ENCODE measurements at regions not wholly inside any gene's neighbourhood (a gene's known extent, or its start where the extent isn't known, plus 50 kb on each side); places are given as distances from the start of the nearest gene placed in this dataset.
"Not testable (repeated sequence)": the region's sequence is repeated elsewhere in the genome, so short reads cannot be mapped to it uniquely, and the experiment has no call there.

GRCh38 chr1:30151119-30151518, 572.3 kb downstream of the MATN1 start:
- DNase-seq (ENCODE audit: low spot score) = no peak

GRCh38 chr1:30149226-30149625, 574.2 kb downstream of the MATN1 start:
- no peak for DNase-seq (ENCODE audit: low spot score)

- DNase-seq (ENCODE audit: low spot score) = no peak
Observed at GRCh38 chr1:30148676-30149075, 574.7 kb downstream of the MATN1 start.

GRCh38 chr1:30147188-30147587, 576.2 kb downstream of the MATN1 start:
- no peak for DNase-seq (ENCODE audit: low spot score)

GRCh38 chr1:30146448-30146847, 576.9 kb downstream of the MATN1 start:
- no peak for DNase-seq (ENCODE audit: low spot score)

GRCh38 chr1:30145723-30146303, 577.6 kb downstream of the MATN1 start:
- DNase-seq (ENCODE audit: low spot score) = no peak

- no peak for DNase-seq (ENCODE audit: low spot score)
Observed at GRCh38 chr1:30144831-30145230, 578.6 kb downstream of the MATN1 start.

GRCh38 chr1:30143517-30143916, 579.9 kb downstream of the MATN1 start:
- DNase-seq (ENCODE audit: low spot score) = no peak

GRCh38 chr1:30140566-30140965, 582.8 kb downstream of the MATN1 start:
- DNase-seq (ENCODE audit: low spot score) = no peak

GRCh38 chr1:30138891-30139290, 584.5 kb downstream of the MATN1 start:
- no peak for DNase-seq (ENCODE audit: low spot score)

GRCh38 chr1:30137001-30137400, 586.4 kb downstream of the MATN1 start:
- no peak for DNase-seq (ENCODE audit: low spot score)

GRCh38 chr1:30135698-30136097, 587.7 kb downstream of the MATN1 start:
- no peak for DNase-seq (ENCODE audit: low spot score)

GRCh38 chr1:30134466-30135217, 588.7 kb downstream of the MATN1 start:
- DNase-seq (ENCODE audit: low spot score) = no peak

- DNase-seq (ENCODE audit: low spot score) = no peak
Observed at GRCh38 chr1:30133414-30134055, 589.9 kb downstream of the MATN1 start.

- no peak for DNase-seq (ENCODE audit: low spot score)
Observed at GRCh38 chr1:30132602-30133286, 590.6 kb downstream of the MATN1 start.

- DNase-seq (ENCODE audit: low spot score) = not testable (repeated sequence)
Observed at GRCh38 chr1:30130566-30130965, 592.8 kb downstream of the MATN1 start.

GRCh38 chr1:30130099-30130498, 593.3 kb downstream of the MATN1 start:
- DNase-seq (ENCODE audit: low spot score) = no peak

GRCh38 chr1:30129421-30130055, 593.8 kb downstream of the MATN1 start:
- DNase-seq (ENCODE audit: low spot score) = no peak

- DNase-seq (ENCODE audit: low spot score) = no peak
Observed at GRCh38 chr1:30129001-30129408, 594.4 kb downstream of the MATN1 start.

GRCh38 chr1:30126848-30127247, 596.5 kb downstream of the MATN1 start:
- no peak for DNase-seq (ENCODE audit: low spot score)

- no peak for DNase-seq (ENCODE audit: low spot score)
Observed at GRCh38 chr1:30125821-30126170, 597.6 kb downstream of the MATN1 start.

All from Ammon's horn (tissue), 1 donor.